Left renal cortex interstitium (tissue), 4 donors: ENCODE measurements at regions not wholly inside any gene's neighbourhood (a gene's known extent, or its start where the extent isn't known, plus 50 kb on each side); places are given as distances from the start of the nearest gene placed in this dataset.

ENCODE experiments used
- DNase-seq, 4 donors: peaks; one replicate each; pipeline ENCODE4 v3.0.0-alpha.2; 2013; ENCODE audit warnings: low read depth in 4 of 4, low spot score in 2 of 4, missing footprints in 1 of 4

DNA sequence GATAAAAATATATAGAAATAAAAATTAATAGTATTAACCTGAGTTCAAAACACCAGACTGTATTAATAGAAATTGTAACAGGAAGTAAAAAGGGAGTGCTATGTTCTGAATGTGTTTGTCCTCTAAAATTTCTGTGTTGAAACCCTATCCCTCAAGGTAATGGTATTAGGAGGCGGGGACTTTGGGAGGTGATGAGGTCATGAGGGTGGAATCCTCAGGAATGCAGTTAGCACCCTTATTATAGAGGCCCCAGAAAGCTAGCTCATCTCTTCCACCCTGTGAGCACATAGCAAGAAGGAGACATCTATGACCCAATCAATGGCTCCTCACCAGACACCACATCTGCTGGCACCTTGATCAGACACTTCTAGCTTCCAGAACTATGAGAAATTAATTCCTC, 124.5 kb downstream of the CMPK2 start:
- no peak for DNase-seq

DNA sequence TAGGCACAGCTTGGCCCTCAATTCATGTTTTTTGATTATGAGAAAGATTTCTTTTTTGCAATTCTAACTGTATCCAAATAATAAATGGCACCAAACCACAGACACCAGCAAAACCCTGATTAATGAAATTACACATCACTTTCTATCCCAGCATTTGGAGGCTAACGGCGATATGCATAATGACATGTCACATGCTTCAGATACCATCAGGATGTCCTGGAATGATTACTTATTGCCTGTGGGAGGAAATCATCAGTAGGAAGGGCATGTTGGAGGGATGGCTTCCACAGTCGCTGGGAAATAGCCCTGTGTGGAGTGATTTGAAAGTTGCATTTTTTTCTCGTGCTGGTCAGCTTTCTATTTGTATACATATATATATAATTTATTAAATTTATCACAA, 121.7 kb downstream of the CMPK2 start:
- DNase-seq = no peak

DNA sequence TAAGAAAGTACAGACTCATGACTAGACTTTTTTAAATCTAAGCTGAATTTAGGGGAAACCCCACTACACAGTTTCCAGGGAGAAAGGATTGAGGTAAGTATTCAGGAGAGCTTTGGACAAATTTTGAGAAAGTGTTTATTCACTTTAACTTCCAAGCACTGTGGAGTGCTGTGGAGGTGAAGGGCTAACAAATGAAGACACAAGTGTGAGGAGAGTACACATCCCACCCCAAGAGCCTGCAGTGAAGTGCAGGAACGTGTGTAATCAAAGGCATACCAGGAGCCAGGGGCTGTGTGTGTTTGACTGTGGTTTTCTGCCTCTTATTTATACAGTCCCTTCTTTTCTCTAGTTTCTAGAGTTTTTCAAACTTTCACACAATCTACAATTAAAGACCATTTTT, 118.3 kb downstream of the CMPK2 start:
- no peak for DNase-seq

DNA sequence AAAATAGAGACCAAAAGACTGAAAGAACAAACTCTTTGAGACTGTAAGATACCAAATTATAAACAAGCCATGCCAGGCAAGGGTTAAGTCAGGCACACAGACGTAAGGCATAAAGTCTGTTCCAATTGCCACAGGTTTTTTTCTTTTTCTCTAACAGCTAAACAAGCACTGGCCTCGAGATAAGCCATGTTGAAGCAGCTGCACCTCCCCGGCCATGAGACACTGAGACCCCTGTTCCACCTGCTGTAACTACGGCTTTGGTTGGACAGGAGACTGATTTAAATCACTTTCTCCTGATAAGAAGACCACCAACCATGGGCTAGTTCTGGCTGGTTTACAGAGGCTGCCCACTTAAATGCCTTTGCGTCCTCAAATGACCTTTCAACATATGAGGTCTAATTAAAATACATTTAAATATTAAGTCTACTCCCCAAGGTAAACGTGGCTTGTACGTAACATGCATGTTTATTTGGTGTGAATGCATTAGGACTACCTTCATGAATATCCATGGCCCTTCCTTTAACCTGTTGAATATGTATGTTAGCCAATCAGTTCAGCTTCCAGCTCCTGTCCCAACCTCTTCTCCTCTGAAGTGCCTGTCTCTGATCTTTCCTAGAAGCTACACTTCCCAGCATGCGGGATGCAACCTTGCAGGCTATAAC, 117.2 kb downstream of the CMPK2 start:
- DNase-seq = no peak

DNA sequence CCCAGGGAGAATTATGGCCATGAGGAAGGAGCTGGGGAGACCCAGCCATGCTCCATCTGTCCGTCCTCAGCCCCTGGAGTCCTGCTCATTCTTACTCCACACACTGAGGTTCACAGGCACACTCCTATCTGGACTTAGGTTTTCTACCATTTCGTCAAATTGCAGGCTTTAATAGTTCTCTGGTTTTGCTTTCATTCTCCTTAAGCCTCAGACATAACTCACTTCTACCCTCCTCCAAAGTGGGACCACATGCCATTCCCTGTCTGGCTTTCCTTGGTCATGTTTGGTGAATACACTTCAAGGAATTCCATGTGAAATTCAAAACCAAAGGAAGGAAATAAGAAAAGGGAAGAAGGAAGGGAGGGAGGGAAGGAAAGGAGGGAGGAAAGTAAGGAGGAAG, 115.7 kb downstream of the CMPK2 start:
- DNase-seq = no peak

DNA sequence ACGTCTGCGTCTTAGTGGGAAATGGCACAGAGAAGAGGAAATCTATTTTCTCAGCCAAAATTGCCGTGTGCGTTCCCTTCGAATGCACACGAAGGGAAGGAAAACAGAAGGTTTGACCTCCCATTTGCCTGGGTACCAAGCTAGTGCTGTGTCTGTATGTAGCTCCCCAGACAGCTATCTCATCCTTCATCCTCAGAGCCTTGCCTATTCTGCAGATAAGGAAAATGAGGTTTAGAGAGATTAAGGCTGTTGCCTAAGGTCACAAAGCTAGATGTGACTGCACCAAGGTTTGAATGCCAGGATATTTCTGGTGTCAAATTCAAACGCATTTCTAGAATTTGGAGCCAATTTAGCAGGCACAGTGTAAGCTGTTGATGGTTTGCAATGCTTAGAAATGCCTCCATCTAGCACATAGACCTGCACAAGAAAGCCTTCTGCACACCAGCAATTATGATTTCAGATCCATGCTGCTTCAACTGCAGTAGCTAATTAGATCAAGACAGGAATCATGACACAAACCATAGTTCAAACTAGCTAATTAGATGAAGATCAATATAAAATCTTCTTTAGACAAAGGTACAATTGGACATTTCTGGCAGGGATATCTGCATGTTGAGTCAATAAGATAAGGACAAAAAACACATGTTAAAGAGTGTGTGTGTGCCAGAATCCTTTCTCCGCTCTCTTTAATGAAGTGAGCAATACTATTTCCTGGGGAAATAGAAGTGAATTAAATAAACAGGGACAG, 115.1 kb downstream of the CMPK2 start:
- no peak for DNase-seq

DNA sequence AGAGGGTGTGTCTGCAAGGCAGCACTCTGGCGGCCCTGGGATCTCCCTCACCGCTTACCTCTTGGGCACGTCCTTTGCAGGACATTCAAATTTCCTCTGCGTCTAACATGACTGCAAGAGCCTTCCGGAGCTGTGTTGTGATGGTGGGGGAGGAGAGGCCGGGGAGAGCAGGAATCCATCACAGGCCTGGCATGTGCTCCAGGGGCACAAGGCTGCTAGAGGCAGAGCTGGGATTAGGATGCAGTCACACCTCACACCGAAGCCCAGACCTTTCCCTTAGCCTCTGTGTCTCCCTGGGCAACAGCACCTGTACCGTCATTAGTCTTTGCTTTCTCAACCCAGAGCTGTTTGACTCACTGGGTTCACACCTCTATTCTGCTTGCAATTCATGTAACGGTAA, 111.3 kb downstream of the CMPK2 start:
- no peak for DNase-seq

DNA sequence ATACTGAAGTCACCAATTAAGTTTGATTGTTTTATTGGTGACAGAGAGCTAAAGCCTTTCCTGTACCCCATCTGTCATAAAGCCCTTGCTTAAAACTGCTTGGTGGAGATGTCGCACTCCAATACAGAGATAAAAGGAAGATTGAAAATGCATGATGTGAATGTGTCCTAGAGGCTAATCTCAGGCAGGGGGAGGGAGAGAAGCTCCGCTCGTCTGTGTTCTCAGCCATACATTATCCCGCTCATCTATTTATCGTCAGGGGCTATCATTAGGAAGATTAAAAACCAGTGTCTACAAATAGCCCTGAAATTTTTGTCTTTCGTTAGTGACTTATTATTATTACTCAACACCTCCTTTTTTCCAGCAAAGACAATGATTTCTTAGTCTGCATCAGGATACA, 110.3 kb downstream of the CMPK2 start:
- DNase-seq = no peak

DNA sequence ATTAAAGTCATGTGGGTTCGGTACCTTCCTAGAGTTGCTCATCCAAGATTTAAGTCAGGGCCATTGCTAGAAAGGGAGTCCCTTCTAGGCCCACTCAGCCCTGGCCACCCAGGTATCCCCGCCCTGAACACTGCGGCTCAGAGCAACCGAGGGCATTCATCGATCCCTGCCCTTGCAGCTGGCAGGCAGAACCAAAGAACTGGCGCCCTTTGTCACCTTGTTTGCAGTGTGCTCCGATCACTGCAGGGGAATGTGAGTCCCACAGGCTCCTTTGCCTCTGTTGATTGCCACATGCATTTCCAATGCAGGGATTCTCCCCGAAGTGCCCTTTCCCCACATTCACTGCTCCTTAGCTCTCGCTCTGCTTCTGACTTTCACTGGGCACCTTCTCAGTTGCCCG, 108.5 kb downstream of the CMPK2 start:
- DNase-seq = no peak

DNA sequence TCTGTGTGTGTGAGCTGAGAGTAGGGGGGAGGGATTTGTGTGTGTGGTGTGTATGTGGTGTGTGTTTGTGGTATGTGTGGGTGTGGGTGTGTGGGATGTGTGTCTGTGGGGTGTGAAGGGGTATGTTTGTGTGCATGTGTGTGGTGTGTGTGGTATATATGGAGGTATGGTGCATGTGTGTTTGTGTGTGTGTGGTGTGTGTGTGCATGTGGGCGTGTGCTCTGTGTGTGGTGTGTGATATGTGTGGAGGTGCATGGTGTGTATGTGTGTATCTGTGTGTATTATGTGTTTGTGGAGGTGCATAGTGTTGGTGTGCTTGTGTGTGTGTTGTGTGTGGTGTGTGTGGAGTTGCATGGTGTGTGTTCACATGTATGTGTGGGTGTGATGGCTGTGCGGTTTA, 106.0 kb downstream of the CMPK2 start:
- DNase-seq = no peak

DNA sequence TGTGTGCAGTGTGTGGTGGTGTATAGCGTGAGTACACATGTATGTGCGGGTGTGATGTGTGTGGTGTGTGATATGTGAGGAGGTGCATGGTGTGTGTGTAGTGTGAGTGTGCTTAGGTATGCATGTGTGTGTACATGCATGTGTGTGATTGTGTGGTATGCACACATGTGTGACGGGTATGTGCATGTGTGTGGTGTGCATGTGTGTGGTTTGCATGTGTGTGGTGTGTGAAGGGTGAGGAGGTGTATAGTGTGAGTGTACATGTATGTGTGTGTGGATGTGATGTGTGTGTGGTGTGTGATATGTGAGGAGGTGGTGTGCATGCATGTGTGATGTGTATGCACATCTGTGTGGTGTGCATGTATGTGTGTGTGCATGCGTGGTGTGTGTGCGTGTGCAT, 105.6 kb downstream of the CMPK2 start:
- no peak for DNase-seq

DNA sequence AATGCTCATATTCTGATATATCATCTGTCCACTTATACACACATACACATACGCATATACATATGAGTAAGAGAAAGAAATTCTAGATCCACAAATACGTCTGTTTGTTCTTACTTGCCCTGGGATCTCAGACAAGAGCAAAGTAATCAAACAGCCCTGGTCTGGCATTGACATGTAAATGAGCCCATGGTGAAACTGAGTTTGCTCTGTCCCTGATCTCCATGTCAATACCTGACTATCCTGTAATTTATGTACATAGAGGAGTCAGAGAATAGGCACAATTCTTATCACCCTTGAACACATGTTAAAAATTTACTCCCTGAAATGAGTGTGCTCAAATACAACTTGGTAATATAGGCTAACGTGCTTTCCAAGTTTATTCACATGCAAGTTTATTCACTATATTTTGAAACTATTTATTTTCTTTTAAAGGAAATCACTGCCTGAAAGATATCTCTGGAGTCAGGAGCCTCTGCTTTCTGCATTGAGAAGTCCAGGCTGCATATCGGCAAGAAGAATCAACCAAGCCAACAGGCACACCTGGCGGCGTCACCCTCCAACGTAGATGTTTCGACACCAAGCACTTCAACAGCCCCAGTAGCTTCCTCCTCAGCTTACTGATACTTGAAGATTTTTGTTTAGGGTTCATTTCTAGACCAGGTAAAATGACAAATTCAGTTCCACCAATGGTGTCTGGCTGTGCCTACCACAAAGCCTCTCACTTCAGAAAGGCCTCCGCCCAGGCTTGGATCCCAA, 100.6 kb downstream of the CMPK2 start:
- DNase-seq = no peak

DNA sequence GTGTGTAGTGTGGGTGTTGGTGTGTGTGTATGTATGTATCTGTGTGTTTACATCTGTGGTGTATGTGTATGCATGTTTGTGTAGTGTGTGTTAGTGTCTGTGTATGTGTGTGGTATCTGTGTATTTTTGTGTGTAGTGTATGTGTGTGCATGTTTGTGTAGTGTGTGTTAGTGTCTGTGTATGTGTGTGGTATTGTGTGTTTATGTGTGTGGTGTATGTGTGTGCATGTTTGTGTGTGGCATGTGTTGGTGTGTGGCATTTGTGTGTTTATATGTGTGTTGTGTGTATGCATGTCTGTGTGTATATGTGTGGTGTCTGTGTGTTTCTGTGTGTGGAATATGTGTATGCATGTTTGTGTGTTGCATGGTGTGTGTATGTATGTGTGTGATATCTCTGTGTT, 96.4 kb downstream of the CMPK2 start:
- DNase-seq = no peak

DNA sequence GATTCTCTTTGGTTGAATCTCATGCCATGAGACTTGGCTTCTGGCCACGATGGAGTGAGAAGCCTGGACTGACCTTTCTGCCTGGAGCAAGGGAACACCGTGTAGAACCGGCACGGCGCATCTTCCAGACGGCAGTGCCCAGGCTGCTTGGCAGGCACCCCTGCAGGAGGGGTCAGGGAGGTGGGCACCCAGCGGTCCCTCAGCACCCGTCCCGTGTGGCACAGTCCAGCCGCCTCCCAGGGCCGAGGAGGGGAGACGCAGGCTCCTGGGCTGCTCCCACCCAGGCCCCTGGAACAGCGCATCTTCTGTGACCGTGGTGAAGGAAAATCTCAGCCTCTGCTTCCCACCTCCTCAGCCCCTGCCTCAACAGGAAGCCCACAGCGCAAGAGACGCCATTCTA, 95.7 kb downstream of the CMPK2 start:
- DNase-seq = no peak

DNA sequence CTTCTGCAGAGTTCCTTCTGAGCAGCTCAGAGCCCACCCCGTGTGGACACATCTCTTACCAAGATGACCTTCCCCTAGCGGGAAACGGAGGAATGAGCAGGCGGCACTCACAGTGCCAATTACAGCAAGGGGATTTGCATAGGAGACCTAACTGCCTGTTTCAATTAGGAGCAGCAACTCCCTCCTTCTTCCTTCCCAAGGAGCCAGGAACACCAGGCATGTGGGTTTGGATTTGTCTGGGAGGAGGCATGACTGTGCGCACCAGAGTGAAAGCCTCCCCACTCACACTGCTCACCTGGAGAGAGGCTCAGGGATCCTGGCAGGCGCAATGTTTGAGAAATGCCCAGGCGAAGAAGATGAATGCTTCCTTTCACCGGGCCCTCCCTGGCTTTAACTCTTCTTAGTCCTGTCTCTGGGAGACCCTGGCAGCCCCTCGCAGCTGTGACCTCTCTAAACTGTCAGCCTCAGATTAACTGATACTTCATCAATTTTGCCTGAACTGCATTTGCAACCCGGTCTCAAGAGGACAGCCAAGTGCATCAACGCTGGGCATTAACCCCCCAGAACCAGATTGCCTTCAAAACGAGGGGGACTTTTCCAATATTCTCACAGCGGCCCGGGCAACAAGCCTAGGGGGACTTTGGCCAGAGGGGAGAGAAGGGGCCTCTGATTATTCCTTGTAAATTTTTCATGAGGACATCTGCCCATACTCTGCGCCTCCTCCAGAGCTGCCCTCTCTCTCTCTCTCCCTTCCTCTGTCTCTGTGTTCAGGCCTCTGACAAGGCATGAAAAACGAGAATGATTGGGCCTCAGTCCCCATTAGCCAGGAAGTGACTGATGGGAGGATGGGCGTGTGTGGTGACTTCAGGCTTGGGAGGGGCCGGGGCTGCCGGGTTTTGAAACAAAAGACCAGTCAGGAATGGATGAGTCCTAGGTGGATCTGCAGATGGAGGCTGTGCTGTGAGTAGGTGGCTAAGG, 93.8 kb downstream of the CMPK2 start:
- DNase-seq = no peak

DNA sequence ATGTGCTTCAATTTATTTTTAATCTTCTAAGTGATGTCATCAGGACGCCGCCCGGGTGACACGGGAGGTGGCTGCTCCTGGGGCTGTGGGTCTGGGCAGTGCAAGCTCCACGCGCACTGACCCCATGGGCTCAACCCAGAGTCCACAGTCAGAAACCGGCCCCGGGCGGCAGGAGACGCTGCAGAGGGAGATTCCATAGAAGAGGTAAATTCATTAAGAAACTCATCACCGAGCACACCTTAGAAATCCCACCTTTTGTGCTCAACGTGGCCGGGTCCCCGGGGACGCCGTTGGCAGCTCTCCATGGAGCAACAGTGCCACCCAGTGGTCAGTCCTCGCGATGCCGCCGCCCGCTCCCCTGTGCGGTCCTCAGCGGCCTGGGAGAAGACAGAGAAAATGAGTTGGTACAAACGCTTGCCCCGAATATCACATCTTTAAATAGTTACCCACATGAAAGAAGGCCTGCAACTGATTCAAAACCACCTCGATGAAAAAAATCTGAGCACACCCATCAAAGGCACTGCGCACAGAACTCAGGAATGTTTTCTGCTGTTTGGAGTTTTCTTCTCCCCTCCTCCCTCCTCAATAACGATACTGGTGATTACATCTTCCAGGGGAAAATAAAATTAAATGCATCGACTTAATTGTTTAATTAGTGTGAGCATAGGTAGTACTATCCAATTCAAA, 92.6 kb downstream of the CMPK2 start:
- peak in 3 of 4 donors; percentile 48 to 58 (median 51) for DNase-seq

DNA sequence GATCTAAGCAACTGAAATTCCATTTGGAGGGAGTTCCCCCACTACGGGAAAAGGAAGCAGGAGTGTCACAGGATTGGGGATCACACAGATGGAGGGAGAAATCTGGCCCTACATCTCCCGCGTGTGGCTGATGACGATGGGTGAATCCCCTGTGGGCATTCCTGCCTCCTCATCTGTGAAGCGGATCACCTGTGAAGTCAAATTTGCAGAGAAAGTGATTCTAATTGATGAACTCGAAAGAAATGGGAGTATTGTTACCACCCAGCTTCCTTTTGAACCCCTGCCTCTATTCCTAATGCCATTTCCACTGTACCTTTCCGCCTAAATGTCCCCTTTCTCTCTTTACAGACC, 92.0 kb downstream of the CMPK2 start:
- DNase-seq = no peak

DNA sequence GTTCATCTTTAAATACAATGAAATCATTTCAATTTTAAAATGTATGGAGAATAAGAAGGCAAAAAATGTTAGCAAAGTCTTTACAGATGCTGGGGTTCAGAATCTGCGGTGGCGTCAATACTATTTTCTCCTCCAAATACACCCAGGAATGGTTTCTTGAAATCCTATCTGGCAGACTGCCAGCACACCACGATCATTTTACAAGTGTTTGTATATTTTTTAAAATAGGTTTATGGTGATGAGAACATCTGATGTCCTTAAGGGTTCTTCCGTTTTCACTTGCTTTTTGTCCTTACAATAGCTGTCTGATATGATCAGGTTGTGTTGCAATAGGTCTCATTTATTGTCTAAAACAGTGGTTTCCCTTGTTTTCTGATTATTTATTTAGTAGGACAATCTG, 89.6 kb downstream of the CMPK2 start:
- DNase-seq = no peak

DNA sequence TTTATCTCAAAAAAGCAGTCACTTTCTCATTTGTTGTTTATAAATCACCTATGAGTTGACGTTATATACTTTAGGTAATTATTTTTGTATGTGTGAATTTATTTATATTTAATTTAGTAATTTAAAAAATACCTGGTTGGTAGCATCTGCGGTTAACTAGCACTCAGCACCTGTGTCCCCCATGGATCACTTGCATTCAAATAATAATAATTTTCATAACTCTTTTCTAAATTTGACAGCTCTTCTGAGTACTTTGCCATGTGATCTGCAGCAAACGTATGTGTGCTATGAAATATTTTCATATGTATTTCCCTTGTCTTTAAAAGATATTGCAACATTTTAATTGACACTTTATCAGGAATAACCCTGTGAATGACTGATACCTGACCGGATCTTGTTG, 88.1 kb downstream of the CMPK2 start:
- no peak for DNase-seq

DNA sequence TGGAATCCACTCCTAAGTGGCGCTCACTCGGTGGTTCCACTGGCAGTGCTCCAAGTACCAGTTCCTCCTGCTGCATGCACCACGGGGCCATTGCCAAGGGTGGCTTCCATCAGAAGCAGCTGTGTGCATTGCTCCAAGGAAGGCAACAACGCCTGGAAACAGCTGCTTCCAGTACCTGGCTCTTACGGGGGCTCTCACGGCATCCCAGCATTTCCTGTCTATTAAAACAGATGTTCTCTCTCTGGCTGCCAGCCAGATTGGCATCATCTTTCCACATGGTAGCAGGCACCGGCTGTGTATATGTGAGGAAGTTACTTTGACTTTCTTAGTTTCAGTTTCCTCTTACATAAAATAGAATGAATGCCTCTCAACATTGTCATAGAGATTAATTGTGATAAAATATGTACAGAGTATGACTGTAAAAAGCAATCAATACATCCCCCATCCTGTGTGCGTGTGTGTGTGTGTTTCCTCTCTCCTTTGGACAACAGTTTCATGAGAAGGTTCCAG, 84.9 kb downstream of the CMPK2 start:
- DNase-seq = peak; percentile 59 to 81 (median 66)
